GM21717 (cell line): ENCODE measurements at regions not wholly inside any gene's neighbourhood (a gene's known extent, or its start where the extent isn't known, plus 50 kb on each side); places are given as distances from the start of the nearest gene placed in this dataset.
"Not testable (repeated sequence)": the region's sequence is repeated elsewhere in the genome, so short reads cannot be mapped to it uniquely, and the experiment has no call there.

Experiments used
- ATAC-seq: cut with Tn5 transposase; IDR thresholded peaks from one replicate; pipeline ENCODE4 v1.9.1; 2021; ENCODE audit warnings: mild to moderate bottlenecking, moderate library complexity; ENCODE audit not compliant: unreplicated experiment

DNA sequence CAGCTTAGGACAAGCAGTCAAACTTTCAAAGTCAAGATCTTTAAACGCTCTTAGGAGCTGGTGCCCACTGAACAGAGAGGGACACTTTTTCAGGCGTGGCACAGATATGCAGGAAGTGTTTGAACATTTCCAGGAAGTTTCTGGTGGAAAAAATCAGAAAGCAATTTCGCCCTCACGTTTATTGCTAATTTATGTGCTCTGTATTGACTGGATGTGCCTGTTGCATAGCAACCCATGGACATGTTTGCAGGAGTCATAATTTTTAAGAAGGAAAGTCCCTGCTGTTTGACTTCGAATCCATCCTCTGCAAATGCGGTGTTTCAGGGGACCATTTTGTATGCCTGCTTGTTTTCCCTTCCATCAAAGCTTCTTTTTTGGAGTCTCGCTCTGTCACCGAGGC is 239.9 kb upstream of the IRF2BP2 start:
- no peak for ATAC-seq

DNA sequence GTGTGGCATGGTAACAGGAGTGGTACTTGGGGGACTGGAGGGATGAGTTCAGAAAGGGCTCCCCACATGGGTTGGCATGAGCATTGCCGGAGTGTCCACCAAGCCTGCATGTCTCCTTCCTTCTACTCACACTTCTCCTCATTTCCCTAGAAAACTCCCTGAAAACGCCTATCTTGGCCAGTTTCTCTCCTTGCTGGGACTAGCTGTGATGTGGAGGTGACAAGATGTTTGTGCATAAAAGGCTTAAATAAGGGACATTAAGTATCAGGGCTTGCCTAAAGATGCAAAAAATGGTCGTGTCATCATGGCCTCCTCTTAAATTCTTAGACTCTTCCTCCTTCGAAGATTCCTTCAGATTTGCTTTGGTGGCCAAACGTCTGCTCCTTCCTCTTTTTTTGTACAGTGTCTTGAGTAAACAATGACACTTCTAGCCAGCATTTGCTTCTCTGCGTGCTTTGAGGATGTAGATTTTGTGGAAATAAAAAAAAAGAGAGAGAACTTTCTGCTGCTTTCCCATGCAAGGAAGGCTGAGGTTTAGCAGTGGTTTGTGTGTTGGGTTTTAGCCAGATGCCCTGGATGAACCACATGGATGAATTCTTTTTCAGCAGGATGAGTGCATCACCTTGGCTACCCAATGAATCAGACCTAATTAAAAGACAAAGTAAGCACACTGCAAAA is 239.1 kb upstream of the IRF2BP2 start:
- ATAC-seq = no peak

DNA sequence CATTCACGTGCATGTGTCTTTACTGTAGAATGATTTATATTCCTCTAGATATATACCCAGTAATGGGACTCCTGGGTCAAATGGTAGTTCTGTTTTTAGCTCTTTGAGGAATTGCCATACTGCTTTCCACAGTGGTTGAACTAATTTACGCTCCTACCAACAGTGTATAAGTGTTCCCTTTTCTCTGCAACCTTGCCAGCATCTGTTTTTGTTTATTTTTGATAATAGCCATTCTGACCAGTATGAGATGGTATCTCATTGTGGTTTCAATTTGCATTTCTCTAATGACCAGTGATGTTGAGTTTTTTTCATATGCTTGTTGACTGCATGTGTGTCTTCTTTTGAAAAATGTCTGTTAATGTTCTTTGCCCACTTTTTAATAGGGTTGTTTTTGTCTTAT is 236.8 kb upstream of the IRF2BP2 start:
- not testable (repeated sequence) for ATAC-seq

DNA sequence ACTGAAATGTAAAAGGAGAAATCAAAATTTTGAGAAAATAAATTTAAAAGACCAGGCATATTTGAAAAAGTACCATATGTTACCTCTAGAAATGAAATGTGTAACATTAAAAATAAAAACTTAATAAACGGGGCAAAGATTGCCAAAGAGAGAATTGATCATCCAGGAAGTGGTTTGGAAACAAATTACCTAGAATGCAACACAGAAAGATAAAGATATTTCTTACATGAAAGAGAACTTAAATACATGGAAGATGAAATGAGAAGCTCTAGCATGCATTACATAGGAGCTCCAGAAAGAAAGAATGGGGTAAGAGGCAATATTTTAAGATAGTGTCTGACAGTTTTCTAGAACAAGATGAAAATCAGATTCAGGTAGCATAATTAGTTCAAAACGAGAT is 235.9 kb upstream of the IRF2BP2 start:
- ATAC-seq = no peak

DNA sequence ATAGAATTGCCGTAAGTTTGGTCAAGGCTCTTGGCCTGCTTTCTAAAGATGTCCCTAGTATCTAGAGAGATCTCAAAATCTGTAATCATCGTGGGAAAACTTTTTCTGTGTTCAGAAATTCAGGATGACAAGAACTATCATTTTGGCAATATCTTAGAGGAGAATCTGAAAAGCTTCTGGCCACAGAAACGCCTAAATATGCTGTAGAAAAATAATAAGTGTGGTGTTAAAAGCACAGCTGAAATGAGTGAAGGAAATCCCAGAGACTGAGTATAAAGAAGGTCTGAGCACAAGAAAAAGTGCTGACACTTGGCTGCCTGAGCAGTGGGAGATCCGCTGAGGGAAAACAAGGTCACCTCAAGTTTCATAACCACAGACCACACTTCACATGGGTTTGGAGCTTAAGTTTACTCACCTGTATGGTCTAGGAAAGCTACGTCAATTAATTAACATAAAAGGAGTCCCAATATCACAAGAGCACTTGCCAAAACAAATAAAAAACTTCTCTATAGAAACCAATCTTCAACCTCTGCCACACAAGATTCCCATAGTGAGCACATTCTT is 235.2 kb upstream of the IRF2BP2 start:
- no peak for ATAC-seq

DNA sequence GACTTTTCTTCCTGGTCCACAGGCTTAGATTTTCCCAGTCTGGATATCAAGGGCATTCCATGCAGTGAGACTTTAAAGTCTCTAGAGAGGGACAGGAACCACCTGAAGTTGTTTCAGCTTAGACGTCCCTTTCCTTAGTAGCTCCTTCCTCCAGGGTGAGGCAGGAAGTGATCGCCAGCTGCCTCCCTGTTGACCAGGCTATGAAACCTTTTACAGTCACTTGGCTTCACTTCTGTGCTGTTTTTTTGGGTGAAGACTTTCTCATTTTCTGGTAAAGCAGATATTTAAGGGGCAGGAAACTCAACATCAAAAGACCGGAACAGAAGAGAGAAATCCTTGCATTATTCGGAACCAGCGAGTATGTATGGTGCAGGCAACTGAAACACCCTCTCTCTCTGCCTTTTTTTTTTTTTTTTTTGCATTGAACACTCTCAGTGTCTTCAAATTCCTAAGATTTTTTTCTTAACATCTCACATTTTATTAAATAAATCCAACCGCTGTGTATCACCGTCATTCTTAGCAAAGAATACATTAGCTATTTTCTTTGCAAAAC is 234.6 kb upstream of the IRF2BP2 start:
- no peak for ATAC-seq

DNA sequence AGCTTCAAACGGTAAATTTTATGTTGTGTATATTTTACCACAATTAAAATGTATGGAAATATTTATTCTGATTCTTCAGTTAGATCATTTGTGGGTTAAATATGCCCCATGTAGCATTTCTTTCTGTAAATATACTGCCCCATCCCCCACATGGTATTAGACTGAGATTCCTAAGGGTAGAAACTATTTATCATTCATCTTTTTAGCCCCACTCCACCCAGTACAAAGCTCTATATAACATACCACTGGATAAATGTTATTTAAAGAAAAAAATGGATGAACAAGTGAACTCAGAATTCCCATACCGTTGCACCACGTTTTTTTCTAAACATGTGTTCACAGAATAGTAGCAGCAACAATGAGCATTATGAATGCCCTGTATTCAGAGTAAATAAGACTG is 234.0 kb upstream of the IRF2BP2 start:
- no peak for ATAC-seq

DNA sequence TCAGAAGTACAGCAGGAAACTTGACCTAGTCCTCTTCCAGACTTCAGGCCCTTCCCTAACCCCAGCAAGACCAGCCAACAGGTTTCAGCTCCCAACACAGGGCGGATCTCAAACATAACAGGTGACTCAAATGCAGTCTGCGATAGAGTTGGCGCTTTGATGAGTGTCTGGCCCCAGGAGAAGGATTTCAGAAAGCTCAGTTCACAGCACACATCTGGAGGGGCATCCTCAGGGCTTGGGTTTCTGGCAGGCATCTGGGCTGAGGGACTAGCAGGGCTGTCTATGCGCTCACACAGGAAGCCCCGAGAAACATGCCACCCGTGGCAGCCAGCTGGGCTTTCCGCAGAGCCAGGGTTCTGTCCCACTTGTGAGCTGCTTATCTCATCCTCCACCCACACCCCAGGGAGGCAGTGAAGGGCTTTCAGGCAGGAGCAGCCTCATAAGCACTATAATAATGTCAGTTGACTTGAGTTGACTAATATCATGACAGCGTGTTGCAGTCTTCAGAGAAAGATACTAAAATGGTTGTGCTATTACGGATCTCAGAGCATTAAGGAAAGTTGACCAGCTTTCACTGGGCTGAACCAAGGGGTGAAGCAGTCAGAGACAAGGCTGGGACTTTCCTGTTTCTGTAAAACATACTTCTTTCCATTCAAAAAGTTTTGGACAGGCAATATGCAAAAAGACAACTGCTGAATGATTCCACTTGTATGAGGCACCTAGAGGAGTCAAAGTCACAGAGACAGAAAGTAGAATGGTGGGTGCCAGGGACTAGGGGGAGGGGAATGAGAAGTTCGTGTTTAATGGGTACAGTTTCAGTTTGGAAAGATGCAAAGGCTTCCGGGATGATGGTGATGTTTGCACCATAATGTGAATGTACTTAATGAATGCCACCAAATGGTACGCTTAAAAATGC is 233.0 kb upstream of the IRF2BP2 start:
- ATAC-seq = peak; percentile 77

DNA sequence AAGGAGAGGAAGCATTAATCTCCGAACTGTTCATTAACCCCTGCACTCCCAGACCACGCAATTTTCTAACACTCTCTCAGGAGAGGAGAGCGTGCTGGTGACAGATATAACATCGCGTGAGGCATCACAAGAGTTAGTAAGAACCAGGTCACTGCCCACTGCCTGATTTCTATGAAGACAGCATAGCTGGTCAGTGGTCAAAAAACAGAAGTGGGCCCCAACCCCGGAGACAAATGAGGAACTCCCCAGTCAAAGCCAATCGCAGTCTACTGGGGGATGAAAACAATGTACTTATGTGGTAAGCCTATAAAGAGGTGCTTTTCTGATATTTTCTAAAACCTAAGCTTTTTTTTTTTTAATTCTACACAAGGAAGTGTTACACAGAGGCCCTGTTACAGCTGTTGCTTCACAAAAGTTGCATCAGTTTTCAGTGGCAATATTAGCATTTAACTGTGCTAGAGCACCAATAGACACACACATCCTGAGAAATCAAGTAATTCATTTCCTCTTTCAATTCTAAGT is 231.8 kb upstream of the IRF2BP2 start:
- ATAC-seq = no peak

DNA sequence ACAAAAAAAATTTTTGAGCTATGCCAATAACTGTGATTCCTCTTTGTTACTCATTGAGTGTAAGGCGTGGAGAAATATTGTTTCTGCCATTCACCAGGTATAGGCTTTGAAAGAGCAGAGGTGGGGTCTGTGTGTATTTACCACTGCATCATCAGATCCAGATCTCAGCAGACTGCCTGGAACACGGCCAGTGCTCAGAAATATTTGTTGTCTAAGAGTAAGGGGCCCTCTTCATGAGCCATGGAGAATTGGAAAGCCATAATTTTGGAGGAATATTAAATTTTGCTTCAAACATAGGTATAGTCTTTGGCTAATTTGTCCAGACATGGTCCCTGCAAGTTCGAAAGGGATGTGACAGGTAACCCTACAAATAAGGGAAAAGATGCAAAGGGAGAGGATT is 231.3 kb upstream of the IRF2BP2 start:
- no peak for ATAC-seq

DNA sequence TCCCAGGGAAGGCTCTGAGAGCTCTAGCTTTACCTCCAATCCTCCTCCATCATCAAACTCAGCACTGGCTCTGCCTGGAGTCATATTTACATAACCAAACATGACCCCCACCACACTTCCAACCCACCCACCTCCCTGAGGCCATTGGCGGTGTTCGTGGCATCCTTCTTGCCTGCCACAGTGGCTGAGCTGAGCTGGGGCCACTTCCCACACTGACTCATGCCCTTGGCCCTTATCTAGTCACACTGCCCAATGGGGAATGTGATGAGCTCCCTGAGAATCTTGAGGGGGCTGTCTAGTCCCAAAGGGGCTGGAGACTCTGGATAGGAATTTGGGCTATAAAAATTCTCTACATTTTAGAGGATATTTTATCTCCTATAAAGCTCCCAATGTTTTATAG is 230.9 kb upstream of the IRF2BP2 start:
- ATAC-seq = no peak

DNA sequence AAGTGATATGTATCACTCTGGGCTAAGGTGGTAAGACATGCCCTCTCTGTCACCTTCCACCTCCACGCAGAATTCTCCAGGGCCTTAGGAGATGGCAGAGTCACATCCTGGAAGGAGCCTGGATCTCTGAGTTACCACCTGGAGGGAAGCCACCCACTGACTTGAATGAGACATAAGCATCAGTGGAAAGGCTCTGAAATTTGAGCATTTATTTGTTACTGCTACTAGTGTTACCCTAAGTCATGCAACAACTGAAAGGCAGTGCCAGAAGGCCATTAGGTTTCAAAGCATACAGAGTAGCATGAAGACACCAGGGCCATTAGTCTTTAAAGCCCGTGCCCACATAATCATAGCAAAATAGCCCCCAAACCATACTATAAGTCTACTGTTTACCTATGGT is 230.3 kb upstream of the IRF2BP2 start:
- ATAC-seq = no peak

DNA sequence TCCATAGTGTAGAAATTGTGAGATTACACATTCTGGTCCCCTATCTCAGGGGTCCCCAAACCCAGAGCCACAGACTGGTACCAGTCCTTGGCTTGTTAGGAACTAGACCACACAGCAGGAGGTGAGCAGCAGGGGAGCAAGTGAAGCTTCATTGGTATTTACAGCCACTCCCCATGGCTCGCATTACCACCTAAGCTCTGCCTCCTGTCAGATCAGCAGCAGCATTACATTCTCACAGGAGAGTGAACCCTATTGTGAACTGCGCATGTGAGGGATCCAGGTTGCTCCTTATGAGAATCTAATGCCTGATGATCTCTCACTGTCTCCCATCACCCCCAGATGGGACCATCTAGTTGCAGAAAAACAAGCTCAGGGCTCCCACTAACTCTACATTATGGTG is 229.7 kb upstream of the IRF2BP2 start:
- ATAC-seq = no peak

DNA sequence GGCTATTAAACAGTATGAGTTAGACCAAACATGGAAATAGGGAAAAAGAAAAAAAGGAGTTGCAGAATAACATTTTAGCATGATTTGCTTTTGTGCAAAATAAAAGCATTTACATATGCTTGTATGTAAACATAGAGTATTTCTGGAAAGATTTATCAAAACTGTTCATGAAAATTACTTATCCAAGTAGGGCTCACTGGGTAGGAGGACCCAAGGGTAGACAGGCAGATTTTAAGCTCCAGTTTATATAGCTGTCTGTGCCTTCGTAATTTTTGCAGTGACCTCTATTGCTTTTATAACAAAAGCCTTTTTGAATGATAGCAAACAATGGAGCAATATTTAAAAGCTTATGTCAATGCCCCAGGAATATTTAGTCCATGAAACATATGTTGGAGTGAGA is 228.8 kb upstream of the IRF2BP2 start:
- ATAC-seq = no peak

DNA sequence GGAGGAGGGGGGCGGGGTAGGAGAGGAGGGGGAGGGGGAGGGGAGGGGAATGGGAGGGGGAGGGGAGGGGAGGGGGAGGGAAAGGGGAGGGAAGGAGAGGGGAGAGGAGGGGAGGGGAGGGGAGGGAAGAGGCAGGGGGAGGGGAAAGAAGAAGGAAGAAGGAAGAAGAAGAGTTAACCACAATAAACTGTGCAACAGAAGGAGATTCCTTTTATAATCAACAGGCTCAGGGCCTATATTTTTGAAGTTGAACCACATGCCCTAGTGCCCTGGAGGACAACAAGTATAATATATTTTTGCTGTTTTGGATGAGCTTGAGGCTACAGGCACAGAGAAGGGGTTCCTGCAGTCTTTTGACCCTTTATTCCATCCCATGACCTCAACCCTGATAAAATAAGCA is 228.2 kb upstream of the IRF2BP2 start:
- ATAC-seq = no peak

DNA sequence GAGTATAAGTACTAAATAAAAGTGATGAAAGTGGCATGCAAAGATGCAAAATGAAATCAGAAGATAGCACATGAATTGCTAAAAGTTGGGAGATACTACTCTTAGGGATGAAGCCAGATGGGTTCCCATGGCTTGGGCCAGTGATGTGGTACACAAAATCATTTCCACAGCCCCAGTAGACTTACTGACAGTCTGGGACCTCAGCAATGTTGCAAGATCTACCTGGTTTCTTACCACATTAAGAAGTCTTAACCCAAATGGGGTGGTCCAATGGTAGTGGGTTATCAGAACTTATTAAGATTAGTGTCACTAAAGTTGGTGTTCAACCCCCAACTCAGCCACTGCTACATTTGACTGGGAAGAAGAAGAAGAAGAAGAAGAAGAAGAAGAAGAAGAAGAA is 227.7 kb upstream of the IRF2BP2 start:
- no peak for ATAC-seq

DNA sequence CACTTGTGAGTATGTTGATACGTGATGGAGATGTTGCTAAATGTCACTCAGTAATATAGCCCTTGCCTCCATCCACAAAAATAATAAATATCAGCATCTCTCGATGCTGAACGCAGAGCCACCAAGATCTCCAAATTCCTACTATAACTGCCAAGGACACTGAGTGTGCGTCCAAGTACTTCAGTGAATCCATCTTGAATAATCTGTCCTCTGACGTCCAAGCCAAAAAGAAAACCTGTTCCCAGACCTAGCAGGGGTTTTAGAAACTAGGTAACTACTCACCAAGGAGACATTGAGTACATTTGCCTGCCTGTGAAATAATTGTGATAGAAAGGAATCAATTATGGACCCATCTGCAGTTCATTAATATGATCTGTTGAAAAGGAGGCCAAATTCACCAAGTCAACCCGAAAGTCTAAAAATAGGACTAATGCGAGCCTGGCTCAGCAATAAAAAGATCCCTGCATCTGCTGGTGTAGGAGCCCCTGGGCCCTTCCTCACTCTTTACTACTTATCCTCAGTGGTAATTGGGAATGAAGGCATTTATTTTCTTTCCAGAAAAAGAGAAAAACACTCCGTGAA is 226.9 kb upstream of the IRF2BP2 start:
- ATAC-seq = no peak

DNA sequence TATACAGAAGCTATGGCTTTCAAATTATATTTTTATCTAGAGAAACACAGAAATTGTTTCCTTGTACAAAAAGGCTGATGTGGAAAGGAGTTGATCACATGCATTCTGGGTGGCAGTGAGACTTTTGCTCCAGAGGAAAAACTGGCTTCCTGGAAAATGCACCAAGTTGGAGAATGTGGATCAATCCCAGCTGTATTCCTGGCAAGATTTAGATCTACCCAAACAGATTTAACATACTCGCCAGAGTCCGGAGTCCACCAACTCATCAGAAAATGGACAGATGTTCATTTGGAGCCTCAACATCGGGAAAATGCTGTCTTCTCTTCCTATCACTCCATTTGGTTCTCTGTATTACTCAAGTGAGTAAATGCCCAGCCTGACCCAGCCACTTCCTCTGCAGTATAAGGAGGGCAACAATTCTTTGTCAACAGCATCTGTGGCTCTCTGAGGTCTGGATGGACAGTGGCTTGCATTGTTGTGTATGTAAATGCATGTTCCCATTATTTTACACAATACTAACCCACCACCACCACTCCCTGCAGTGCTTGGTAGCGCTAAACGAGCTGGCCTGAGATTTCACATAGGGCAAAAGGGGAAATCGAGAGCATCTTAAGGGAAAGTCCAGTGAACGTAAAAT is 226.2 kb upstream of the IRF2BP2 start:
- no peak for ATAC-seq

DNA sequence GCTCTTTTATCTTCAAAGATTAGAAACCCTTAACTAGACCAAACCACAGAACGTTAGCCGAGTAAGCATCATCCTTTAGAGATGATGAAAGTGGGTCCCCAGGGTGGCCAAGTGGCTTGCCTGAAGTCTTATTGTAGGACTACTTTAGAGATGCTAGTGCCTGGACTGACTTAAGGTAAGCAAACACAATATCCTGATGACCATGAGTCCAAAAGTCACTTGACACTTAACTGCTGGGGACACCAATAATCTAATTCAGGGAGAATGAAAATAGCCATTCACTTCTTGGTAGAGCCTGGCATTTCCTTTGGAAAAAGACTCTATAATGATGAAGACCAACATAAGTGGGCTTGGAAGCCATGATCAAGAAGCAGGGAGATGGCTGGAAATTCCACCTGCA is 225.3 kb upstream of the IRF2BP2 start:
- no peak for ATAC-seq

DNA sequence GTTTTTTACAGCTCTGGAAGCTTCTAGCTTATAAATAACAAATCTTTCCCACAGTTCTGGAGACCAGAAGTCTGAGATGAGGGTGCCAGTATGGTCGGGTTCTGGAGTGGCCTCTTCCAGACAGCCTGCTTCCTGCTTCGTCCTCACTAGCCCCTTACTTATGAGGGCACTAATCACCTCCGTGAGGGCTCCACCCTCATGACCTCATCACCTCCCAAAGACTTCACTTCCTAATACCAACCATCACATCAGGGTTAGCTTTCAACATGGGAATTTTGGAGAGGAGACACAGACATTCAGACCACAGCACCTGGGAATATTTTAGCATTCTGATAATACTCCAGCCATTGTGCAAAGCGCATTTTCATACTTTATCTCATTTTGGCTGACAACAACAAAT is 223.7 kb upstream of the IRF2BP2 start:
- no peak for ATAC-seq

DNA sequence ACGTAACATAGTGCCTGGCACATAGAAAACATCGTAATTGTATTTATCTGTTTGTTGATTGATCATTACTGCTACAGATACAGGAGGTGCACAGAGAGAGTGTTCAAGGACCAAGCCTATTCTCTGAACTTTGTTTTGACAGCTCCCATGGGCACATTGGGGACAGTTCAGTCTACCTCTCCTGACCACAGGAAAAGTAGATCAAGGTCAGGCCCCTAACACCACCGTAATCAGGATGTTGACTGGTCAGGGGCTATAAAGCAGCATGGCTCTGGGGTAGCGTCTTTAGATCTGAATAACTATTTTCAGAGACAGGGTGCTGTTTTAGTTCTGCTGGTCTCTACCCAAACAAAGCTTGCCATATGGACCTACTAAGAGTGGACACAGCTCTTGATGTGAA is 223.1 kb upstream of the IRF2BP2 start:
- ATAC-seq = no peak
